Nucleus accumbens (tissue), 56 donors: ENCODE measurements at regions not wholly inside any gene's neighbourhood (a gene's known extent, or its start where the extent isn't known, plus 50 kb on each side); places are given as distances from the start of the nearest gene placed in this dataset.

Source experiments
- DNase-seq, 56 donors: peaks; one replicate each; lab custom pipeline; 2025; lab: John Stamatoyannopoulos, UW

GRCh38 chr2:185145316-185146121, 547.2 kb downstream of the ZNF804A start:
- no peak for DNase-seq

- DNase-seq = no peak
Measured at GRCh38 chr2:185147361-185147760, 549.0 kb downstream of the ZNF804A start.

- DNase-seq = no peak
Measured at GRCh38 chr2:185152186-185152585, 553.9 kb downstream of the ZNF804A start.

- DNase-seq = no peak
Measured at GRCh38 chr2:185161701-185162100, 563.4 kb downstream of the ZNF804A start.

GRCh38 chr2:185174353-185174752, 564.3 kb upstream of the FSIP2 start:
- no peak for DNase-seq

GRCh38 chr2:185179743-185180142, 558.9 kb upstream of the FSIP2 start:
- DNase-seq = no peak

- no peak for DNase-seq
Measured at GRCh38 chr2:185181901-185182300, 556.7 kb upstream of the FSIP2 start.

GRCh38 chr2:185185044-185185443, 553.6 kb upstream of the FSIP2 start:
- no peak for DNase-seq

GRCh38 chr2:185187421-185187820, 551.2 kb upstream of the FSIP2 start:
- no peak for DNase-seq

GRCh38 chr2:185188656-185189055, 549.9 kb upstream of the FSIP2 start:
- DNase-seq = no peak

- DNase-seq = no peak
Measured at GRCh38 chr2:185201063-185201462, 537.5 kb upstream of the FSIP2 start.

- DNase-seq = no peak
Measured at GRCh38 chr2:185202381-185202780, 536.2 kb upstream of the FSIP2 start.

GRCh38 chr2:185202945-185203528, 535.6 kb upstream of the FSIP2 start:
- DNase-seq = no peak

GRCh38 chr2:185208261-185208660, 530.3 kb upstream of the FSIP2 start:
- peak in 3 of 56 donors; percentile 6 to 12 (median 8) for DNase-seq

- no peak for DNase-seq
Measured at GRCh38 chr2:185215497-185215896, 523.1 kb upstream of the FSIP2 start.

GRCh38 chr2:185219981-185220380, 518.6 kb upstream of the FSIP2 start:
- DNase-seq = no peak

GRCh38 chr2:185222311-185222710, 516.3 kb upstream of the FSIP2 start:
- no peak for DNase-seq

GRCh38 chr2:185227391-185227790, 511.2 kb upstream of the FSIP2 start:
- no peak for DNase-seq

- no peak for DNase-seq
Measured at GRCh38 chr2:185239491-185239890, 499.1 kb upstream of the FSIP2 start.

- no peak for DNase-seq
Measured at GRCh38 chr2:185240796-185241195, 497.8 kb upstream of the FSIP2 start.

GRCh38 chr2:185241556-185241955, 497.0 kb upstream of the FSIP2 start:
- no peak for DNase-seq

- no peak for DNase-seq
Measured at GRCh38 chr2:185242462-185242861, 496.1 kb upstream of the FSIP2 start.
